H9 (cell line): ENCODE measurements at regions not wholly inside any gene's neighbourhood (a gene's known extent, or its start where the extent isn't known, plus 50 kb on each side); places are given as distances from the start of the nearest gene placed in this dataset.

Experiments used
- DNase-seq: peaks from one replicate; pipeline ENCODE4 v3.0.0-alpha.2; 2017
- H2AFZ ChIP-seq: one replicate; pipeline ENCODE4 v1.6.1; 2013; ENCODE audit warnings: mild to moderate bottlenecking, low read length, control low read depth, moderate library complexity
- H2AK5ac ChIP-seq: 2 replicates; pipeline ENCODE4 v1.6.1; 2013; ENCODE audit warnings: low read length, control low read depth, mixed read lengths; ENCODE audit not compliant: insufficient read length
- H2BK120ac ChIP-seq: one replicate; pipeline ENCODE4 v1.6.1; 2013; ENCODE audit warnings: low read depth, mild to moderate bottlenecking, low read length, control low read depth, inconsistent platforms; ENCODE audit not compliant: poor library complexity, severe bottlenecking
- H2BK12ac ChIP-seq: 2 replicates; pipeline ENCODE4 v1.6.1; 2013; ENCODE audit warnings: low read length, control low read depth, mixed read lengths, low read depth; ENCODE audit not compliant: insufficient read length
- H2BK15ac ChIP-seq: 2 replicates; pipeline ENCODE4 v1.6.1; 2013; ENCODE audit warnings: low read depth, low read length, control low read depth
- H2BK20ac ChIP-seq: one replicate; pipeline ENCODE4 v1.6.1; 2013; ENCODE audit warnings: low read depth, mild to moderate bottlenecking, low read length, control low read depth, inconsistent platforms; ENCODE audit not compliant: poor library complexity, severe bottlenecking
- H2BK5ac ChIP-seq: 2 replicates; pipeline ENCODE4 v1.6.1; 2013; ENCODE audit warnings: low read length, control low read depth, mixed read lengths; ENCODE audit not compliant: insufficient read length
- H3K14ac ChIP-seq: 2 replicates; pipeline ENCODE4 v1.6.1; 2013; ENCODE audit warnings: low read length, control low read depth; ENCODE audit not compliant: insufficient read depth
- H3K18ac ChIP-seq: 2 replicates; pipeline ENCODE4 v1.6.1; 2013; ENCODE audit warnings: low read depth, mild to moderate bottlenecking, mixed read lengths, low read length, control low read depth; ENCODE audit not compliant: insufficient read length
- H3K23ac ChIP-seq: 2 replicates; pipeline ENCODE4 v1.6.1; 2013; ENCODE audit warnings: low read length, control low read depth, mixed read lengths, low read depth; ENCODE audit not compliant: insufficient read length
- H3K23me2 ChIP-seq: 2 replicates; pipeline ENCODE4 v1.6.1; 2013; ENCODE audit warnings: low read depth, mild to moderate bottlenecking, mixed read lengths, low read length, control low read depth; ENCODE audit not compliant: insufficient read length, poor library complexity, severe bottlenecking
- H3K27ac ChIP-seq: 2 replicates; pipeline ENCODE4 v1.5.1; 2013; ENCODE audit warnings: low read length, control low read depth, mixed read lengths, low read depth; ENCODE audit not compliant: insufficient read length
- H3K27me3 ChIP-seq: 2 replicates; pipeline ENCODE4 v1.6.1; 2013; ENCODE audit warnings: low read length, control low read depth, inconsistent platforms; ENCODE audit not compliant: insufficient read depth
- H3K4ac ChIP-seq: 2 replicates; pipeline ENCODE4 v1.6.1; 2013; ENCODE audit warnings: low read depth, mild to moderate bottlenecking, control low read depth, inconsistent platforms, low read length, moderate library complexity
- H3K4me1 ChIP-seq: 2 replicates; pipeline ENCODE4 v1.6.1; 2013; ENCODE audit warnings: low read length, control low read depth, inconsistent platforms; ENCODE audit not compliant: insufficient read depth
- H3K4me2 ChIP-seq: 2 replicates; pipeline ENCODE4 v1.6.1; 2013; ENCODE audit warnings: low read length, control low read depth, mixed read lengths; ENCODE audit not compliant: insufficient read length, insufficient read depth
- H3K56ac ChIP-seq: 2 replicates; pipeline ENCODE4 v1.6.1; 2013; ENCODE audit warnings: low read depth, mild to moderate bottlenecking, mixed read lengths, low read length, control low read depth; ENCODE audit not compliant: insufficient read length
- H3K79me1 ChIP-seq: 2 replicates; pipeline ENCODE4 v1.6.1; 2013; ENCODE audit warnings: low read depth, mild to moderate bottlenecking, moderate library complexity, low read length, control low read depth, inconsistent platforms; ENCODE audit not compliant: insufficient read depth, poor library complexity, severe bottlenecking
- H3K79me2 ChIP-seq: 2 replicates; pipeline ENCODE4 v1.6.1; 2013; ENCODE audit warnings: low read length, control low read depth, inconsistent platforms; ENCODE audit not compliant: insufficient read depth
- H3K9ac ChIP-seq: 2 replicates; pipeline ENCODE4 v1.6.1; 2013; ENCODE audit warnings: low read length, control low read depth, mixed read lengths; ENCODE audit not compliant: insufficient read length; ENCODE audit errors: extremely low read depth
- H3K9me3 ChIP-seq: one replicate; pipeline ENCODE4 v1.6.1; 2013; ENCODE audit warnings: low read depth, low read length, inconsistent platforms; ENCODE audit not compliant: control insufficient read depth
- H3T11ph ChIP-seq: one replicate; pipeline ENCODE4 v1.6.1; 2013; ENCODE audit warnings: mild to moderate bottlenecking, low read length, control low read depth, inconsistent platforms
- H4K20me1 ChIP-seq: one replicate; pipeline ENCODE4 v1.6.1; 2013; ENCODE audit not compliant: control insufficient read depth, insufficient read length, insufficient read depth
- H4K5ac ChIP-seq: 2 replicates; pipeline ENCODE4 v1.6.1; 2013; ENCODE audit warnings: low read depth, mild to moderate bottlenecking, mixed read lengths, low read length, control low read depth; ENCODE audit not compliant: insufficient read length
- H4K8ac ChIP-seq: replicated peaks from 2 replicates; pipeline ENCODE4 v1.6.1; 2013; ENCODE audit warnings: low read length, control low read depth, mixed read lengths, low read depth; ENCODE audit not compliant: insufficient read length
- H4K91ac ChIP-seq: 2 replicates; pipeline ENCODE4 v1.6.1; 2013; ENCODE audit warnings: low read depth, mild to moderate bottlenecking, moderate library complexity, mixed read lengths, low read length, control low read depth; ENCODE audit not compliant: insufficient read length
- H3K27ac Mint-ChIP-seq, 3 experiments: 2 replicates in 2 of 3; 3 replicates in 1 of 3; pipeline ENCODE4 v1.8.0; 2020 to 2021; ENCODE audit warnings: mixed read lengths in 3 of 3, mild to moderate bottlenecking in 1 of 3, moderate library complexity in 1 of 3
- H3K27me3 Mint-ChIP-seq: 2 replicates; pipeline ENCODE4 v1.8.0; 2021; ENCODE audit warnings: low read depth, mild to moderate bottlenecking, moderate library complexity, mixed read lengths
- H3K36me3 Mint-ChIP-seq, 3 experiments: 2 replicates in 2 of 3; 3 replicates in 1 of 3; pipeline ENCODE4 v1.8.0; 2020 to 2021; ENCODE audit warnings: low read depth in 3 of 3, mixed read lengths in 3 of 3; ENCODE audit not compliant: insufficient read depth in 1 of 3
- H3K4me1 Mint-ChIP-seq, 2 experiments: 2 replicates each; pipeline ENCODE4 v1.8.0; 2020; ENCODE audit warnings: mixed read lengths in 2 of 2
- H3K4me3 Mint-ChIP-seq, 2 experiments: 2 replicates in 1 of 2; 3 replicates in 1 of 2; pipeline ENCODE4 v1.8.0; 2020 to 2021; ENCODE audit warnings: mild to moderate bottlenecking in 2 of 2, mixed read lengths in 2 of 2, moderate library complexity in 1 of 2
- H3K9me3 Mint-ChIP-seq, 2 experiments: 2 replicates in 1 of 2; 3 replicates in 1 of 2; pipeline ENCODE4 v1.8.0; 2020; ENCODE audit warnings: mild to moderate bottlenecking in 2 of 2, mixed read lengths in 2 of 2, moderate library complexity in 1 of 2
- WGBS: extraction: QIAGEN DNeasy Blood & Tissue Kit; methylation state at CpG from one replicate; pipeline ENCODE4 v1.1.7; 2013; ENCODE audit warnings: missing lambda C conversion rate, low lambda C conversion rate, mixed read lengths; ENCODE audit not compliant: insufficient read length; ENCODE audit errors: extremely low coverage; 5-methylcytosine and 5-hydroxymethylcytosine counted together
- TF ChIP-seq, protein P1 (sequence below): fragments of 200-600 bp; sonication (generic); conservative IDR thresholded peaks from 3 replicates; pipeline ENCODE4 v1.8.0; 2021; ENCODE audit warnings: antibody characterized with exemption, mild to moderate bottlenecking

DNA sequence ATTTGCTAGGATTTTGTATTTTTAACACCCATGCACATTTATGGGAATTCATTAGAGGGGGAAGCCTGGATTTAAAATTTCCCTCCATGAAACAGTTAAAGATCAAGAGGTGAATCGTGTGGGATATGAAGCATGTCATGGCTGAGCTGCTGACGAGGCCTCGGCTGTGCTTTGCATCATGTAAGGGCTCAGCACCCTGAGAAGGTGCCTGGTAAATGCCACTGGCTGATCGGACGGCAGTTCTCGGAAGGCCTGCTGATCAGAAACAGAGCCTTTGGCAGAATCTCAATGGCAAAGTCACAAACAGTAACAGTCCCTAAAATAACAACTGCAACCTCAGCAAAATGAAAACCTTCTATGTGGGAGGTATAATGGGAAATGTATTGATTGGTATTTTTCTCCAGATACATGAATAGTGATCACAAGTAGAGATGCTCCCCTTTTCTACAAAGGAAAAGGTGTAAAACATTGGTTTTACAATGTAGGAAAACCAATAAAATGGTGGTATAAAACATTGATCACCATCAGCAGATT lies 53.0 kb upstream of the FUCA2 start:
- no peak overlapping the region for H3K27ac ChIP-seq
- no peak overlapping the region for H2AFZ ChIP-seq
- H2BK5ac ChIP-seq: no peak overlapping the region
- H3K4me1 Mint-ChIP-seq: peaks cover 3% of the 10 kb centered on the region in 2 experiments
- no peak for DNase-seq
- H3K27ac Mint-ChIP-seq: no peak overlapping the region
- no peak overlapping the region for H3K4me2 ChIP-seq
- no CpG with 5 or more reads among the region's 6 CpGs for WGBS
- no peaks in the 10 kb centered on the region for H3K79me1 ChIP-seq
- H3T11ph ChIP-seq: no peak overlapping the region
- H2BK20ac ChIP-seq: no peak overlapping the region
- H3K23me2 ChIP-seq: no peaks in the 10 kb centered on the region
- H4K20me1 ChIP-seq: no peaks in the 10 kb centered on the region
- peaks cover 0 to 6% of the 10 kb centered on the region in 2 experiments; a peak in 2 of 5 replicates for H3K9me3 Mint-ChIP-seq
- no peak overlapping the region for H3K9ac ChIP-seq
- no peaks in the 10 kb centered on the region; a peak in 1 of 7 replicates for H3K36me3 Mint-ChIP-seq
- no peak overlapping the region for H4K8ac ChIP-seq
- no peak overlapping the region for H4K91ac ChIP-seq
- no peaks in the 10 kb centered on the region for H3K27me3 Mint-ChIP-seq
- no peak overlapping the region for H2AK5ac ChIP-seq
- H2BK15ac ChIP-seq: no peak overlapping the region
- TF ChIP-seq, protein P1, sequence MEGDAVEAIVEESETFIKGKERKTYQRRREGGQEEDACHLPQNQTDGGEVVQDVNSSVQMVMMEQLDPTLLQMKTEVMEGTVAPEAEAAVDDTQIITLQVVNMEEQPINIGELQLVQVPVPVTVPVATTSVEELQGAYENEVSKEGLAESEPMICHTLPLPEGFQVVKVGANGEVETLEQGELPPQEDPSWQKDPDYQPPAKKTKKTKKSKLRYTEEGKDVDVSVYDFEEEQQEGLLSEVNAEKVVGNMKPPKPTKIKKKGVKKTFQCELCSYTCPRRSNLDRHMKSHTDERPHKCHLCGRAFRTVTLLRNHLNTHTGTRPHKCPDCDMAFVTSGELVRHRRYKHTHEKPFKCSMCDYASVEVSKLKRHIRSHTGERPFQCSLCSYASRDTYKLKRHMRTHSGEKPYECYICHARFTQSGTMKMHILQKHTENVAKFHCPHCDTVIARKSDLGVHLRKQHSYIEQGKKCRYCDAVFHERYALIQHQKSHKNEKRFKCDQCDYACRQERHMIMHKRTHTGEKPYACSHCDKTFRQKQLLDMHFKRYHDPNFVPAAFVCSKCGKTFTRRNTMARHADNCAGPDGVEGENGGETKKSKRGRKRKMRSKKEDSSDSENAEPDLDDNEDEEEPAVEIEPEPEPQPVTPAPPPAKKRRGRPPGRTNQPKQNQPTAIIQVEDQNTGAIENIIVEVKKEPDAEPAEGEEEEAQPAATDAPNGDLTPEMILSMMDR: no peak
- H3K56ac ChIP-seq: no peak overlapping the region
- H3K23ac ChIP-seq: no peak overlapping the region
- no peak overlapping the region for H2BK120ac ChIP-seq
- H2BK12ac ChIP-seq: no peak overlapping the region
- H3K4ac ChIP-seq: no peak overlapping the region
- no peaks in the 10 kb centered on the region for H3K79me2 ChIP-seq
- H3K4me3 Mint-ChIP-seq: no peak overlapping the region
- H3K18ac ChIP-seq: no peak overlapping the region
- no peaks in the 10 kb centered on the region for H3K4me1 ChIP-seq
- H3K27me3 ChIP-seq: no peaks in the 10 kb centered on the region
- no peaks in the 10 kb centered on the region for H3K9me3 ChIP-seq
- no peak overlapping the region for H4K5ac ChIP-seq
- H3K14ac ChIP-seq: no peak overlapping the region
